ENCODE measurements at regions not wholly inside any gene's neighbourhood (a gene's known extent, or its start where the extent isn't known, plus 50 kb on each side); places are given as distances from the start of the nearest gene placed in this dataset.

- ATAC-seq (no peak), DNase-seq (ENCODE audit: low spot score) (no peak)
- H3K9me3 Mint-ChIP-seq = peaks cover 15% of the 10 kb centered on the region
- peaks cover 2% of the 10 kb centered on the region; the same call in 1 of the 2 replicates for H3K27me3 Mint-ChIP-seq (ENCODE audit: low read depth)
- no peak for TF ChIP-seq ZNF671 (CRISPR knock-in tag; IDR thresholded peaks at IDR 0.05)
- TF ChIP-seq ZNF317 (CRISPR knock-in tag; IDR thresholded peaks at IDR 0.05; ENCODE audit: borderline replicate concordance, low read depth) = no peak
- TF ChIP-seq ZNF263 (CRISPR knock-in tag; IDR thresholded peaks at IDR 0.05; ENCODE audit: low read depth) = no peak
- TF ChIP-seq ATF1 (CRISPR knock-in tag; IDR thresholded peaks at IDR 0.05) = no peak
- TF ChIP-seq GABPB1 (CRISPR knock-in tag; IDR thresholded peaks at IDR 0.05) = no peak
- TF ChIP-seq IRF2 (CRISPR knock-in tag; IDR thresholded peaks at IDR 0.05; ENCODE audit: borderline replicate concordance, low read depth) = no peak
- no peak for TF ChIP-seq USF2 (CRISPR knock-in tag; IDR thresholded peaks at IDR 0.05)
- TF ChIP-seq GTF2I (CRISPR knock-in tag; conservative IDR thresholded peaks at IDR 0.05) = no peak
- no peak for TF ChIP-seq ATF6 (CRISPR knock-in tag; IDR thresholded peaks at IDR 0.05)
- TF ChIP-seq E2F1 (CRISPR knock-in tag; IDR thresholded peaks at IDR 0.05) = no peak
- no peak for TF ChIP-seq PRRX2 (CRISPR knock-in tag; IDR thresholded peaks at IDR 0.05)
- no peak for TF ChIP-seq CREM (CRISPR knock-in tag; IDR thresholded peaks at IDR 0.05)
- no peak for TF ChIP-seq ERG (CRISPR knock-in tag; IDR thresholded peaks at IDR 0.05)
- no peak for TF ChIP-seq ZSCAN18 (CRISPR knock-in tag; IDR thresholded peaks at IDR 0.05)
- TF ChIP-seq MAX (CRISPR knock-in tag; IDR thresholded peaks at IDR 0.05) = no peak
- TF ChIP-seq CDX4 (CRISPR knock-in tag; IDR thresholded peaks at IDR 0.05; ENCODE audit: borderline replicate concordance) = no peak
- TF ChIP-seq GRHL2 (CRISPR knock-in tag; IDR thresholded peaks at IDR 0.05; ENCODE audit: insufficient replicate concordance, severe bottlenecking) = no peak
- no peak for TF ChIP-seq FOXJ3 (CRISPR knock-in tag; IDR thresholded peaks at IDR 0.05; ENCODE audit: borderline replicate concordance)
- no peak for TF ChIP-seq FOXP1 (CRISPR knock-in tag; IDR thresholded peaks at IDR 0.05; ENCODE audit: borderline replicate concordance)
- H3K36me3 Mint-ChIP-seq = no peaks in the 10 kb centered on the region
- CTCF ChIA-PET = no interaction called here
- H3K27ac Mint-ChIP-seq = no peak overlapping the region
- H3K4me1 Mint-ChIP-seq = peaks cover 8% of the 10 kb centered on the region
- no peak overlapping the region for H3K4me3 Mint-ChIP-seq
- POLR2A ChIA-PET = no interaction called here
Measured at GRCh38 chr17:72258711-72259110, 137.9 kb downstream of the SOX9 start.

GRCh38 chr17:72259922-72260321 lies 139.1 kb downstream of the SOX9 start:
- POLR2A ChIA-PET = no interaction called here
- ATAC-seq = no peak
- TF ChIP-seq GRHL2 (CRISPR knock-in tag; IDR thresholded peaks at IDR 0.05; ENCODE audit: insufficient replicate concordance, severe bottlenecking) (no peak), USF1 (CRISPR knock-in tag; IDR thresholded peaks at IDR 0.05) (no peak), ETV6 (CRISPR knock-in tag; IDR thresholded peaks at IDR 0.05) (no peak), AFF4 (CRISPR knock-in tag; IDR thresholded peaks at IDR 0.05; ENCODE audit: borderline replicate concordance) (no peak)

More at GRCh38 chr17:72259922-72260321, 139.1 kb downstream of the SOX9 start:
- CTCF ChIA-PET = no interaction called here
- Mint-ChIP-seq H3K27ac (no peak overlapping the region), H3K4me1 (peaks cover 8% of the 10 kb centered on the region), H3K9me3 (peaks cover 9% of the 10 kb centered on the region), H3K4me3 (no peak overlapping the region), H3K36me3 (no peaks in the 10 kb centered on the region), H3K27me3 (ENCODE audit: low read depth) (peaks cover 2% of the 10 kb centered on the region; the same call in 1 of the 2 replicates)
- DNase-seq (ENCODE audit: low spot score) = no peak

Data from WTC11 (cell line).